ENCODE measurements at regions not wholly inside any gene's neighbourhood (a gene's known extent, or its start where the extent isn't known, plus 50 kb on each side); places are given as distances from the start of the nearest gene placed in this dataset.
A peak's percentile ranks its signal among the peaks of the same experiment; 100 is the strongest.

DNA sequence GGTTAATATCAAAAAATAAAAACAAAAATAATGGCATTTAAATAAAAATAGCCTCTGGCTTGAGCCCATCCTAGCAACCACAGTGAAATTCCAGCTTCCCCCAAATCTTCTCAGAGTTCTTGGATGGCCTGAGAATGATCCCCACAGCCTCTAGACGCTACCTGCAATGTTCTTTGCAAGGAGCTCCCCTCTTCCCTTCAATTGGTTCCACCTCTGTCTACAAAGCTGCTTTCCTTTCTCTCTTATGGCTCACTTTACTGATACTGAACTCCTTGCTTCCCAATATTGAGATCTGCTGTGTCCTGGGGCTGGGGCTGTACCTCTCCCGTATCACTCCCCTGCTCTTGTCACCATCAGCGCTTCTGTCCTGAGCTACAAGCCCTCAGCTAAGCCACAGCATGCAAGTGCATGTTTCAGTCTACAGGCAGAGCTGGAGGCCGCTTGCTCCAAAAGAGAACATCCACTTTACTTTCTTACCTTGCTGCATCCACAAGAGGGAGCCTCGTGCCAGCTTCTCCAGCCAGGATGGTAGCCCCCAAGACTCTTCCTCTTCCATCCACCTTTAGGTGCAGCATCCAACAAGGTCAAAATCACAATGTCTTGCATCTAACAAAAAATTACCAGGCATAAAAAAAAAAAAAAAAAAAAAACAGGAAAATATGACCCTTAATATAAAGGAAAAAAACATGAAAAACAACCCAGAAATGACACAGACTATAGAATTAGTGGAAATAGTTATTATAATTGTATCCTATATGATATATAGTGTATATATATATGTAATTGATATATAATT, 57.4 kb upstream of the PRSS3 start:
- ATAC-seq = peak; percentile 96
- TF ChIP-seq ISL1 (CRISPR knock-in tag; IDR thresholded peaks at IDR 0.05) (no peak), CSDC2 (CRISPR knock-in tag; IDR thresholded peaks at IDR 0.05) (no peak), SNAI2 (CRISPR knock-in tag; IDR thresholded peaks at IDR 0.05) (no peak), BACH2 (CRISPR knock-in tag; IDR thresholded peaks at IDR 0.05; ENCODE audit: borderline replicate concordance) (no peak), OSR1 (CRISPR knock-in tag; IDR thresholded peaks at IDR 0.05) (no peak), ESRRG (CRISPR knock-in tag; IDR thresholded peaks at IDR 0.05) (no peak), ZNF70 (CRISPR knock-in tag; IDR thresholded peaks at IDR 0.05) (no peak), ZNF8 (CRISPR knock-in tag; IDR thresholded peaks at IDR 0.05) (no peak), ARNTL (CRISPR knock-in tag; IDR thresholded peaks at IDR 0.05; ENCODE audit: borderline replicate concordance, low read depth) (no peak), RARB (CRISPR knock-in tag; IDR thresholded peaks at IDR 0.05) (no peak), ZNF565 (CRISPR knock-in tag; conservative IDR thresholded peaks at IDR 0.05; ENCODE audit: low read depth) (no peak), CSRNP3 (CRISPR knock-in tag; IDR thresholded peaks at IDR 0.05) (no peak), PATZ1 (CRISPR knock-in tag; IDR thresholded peaks at IDR 0.05; ENCODE audit: borderline replicate concordance) (no peak), GLIS3 (CRISPR knock-in tag; IDR thresholded peaks at IDR 0.05) (no peak), ZFP3 (CRISPR knock-in tag; IDR thresholded peaks at IDR 0.05) (no peak), TCF4 (CRISPR knock-in tag; IDR thresholded peaks at IDR 0.05; ENCODE audit: borderline replicate concordance) (no peak), TOX (CRISPR knock-in tag; IDR thresholded peaks at IDR 0.05; ENCODE audit: borderline replicate concordance) (no peak)
- TF ChIP-seq, protein P1, sequence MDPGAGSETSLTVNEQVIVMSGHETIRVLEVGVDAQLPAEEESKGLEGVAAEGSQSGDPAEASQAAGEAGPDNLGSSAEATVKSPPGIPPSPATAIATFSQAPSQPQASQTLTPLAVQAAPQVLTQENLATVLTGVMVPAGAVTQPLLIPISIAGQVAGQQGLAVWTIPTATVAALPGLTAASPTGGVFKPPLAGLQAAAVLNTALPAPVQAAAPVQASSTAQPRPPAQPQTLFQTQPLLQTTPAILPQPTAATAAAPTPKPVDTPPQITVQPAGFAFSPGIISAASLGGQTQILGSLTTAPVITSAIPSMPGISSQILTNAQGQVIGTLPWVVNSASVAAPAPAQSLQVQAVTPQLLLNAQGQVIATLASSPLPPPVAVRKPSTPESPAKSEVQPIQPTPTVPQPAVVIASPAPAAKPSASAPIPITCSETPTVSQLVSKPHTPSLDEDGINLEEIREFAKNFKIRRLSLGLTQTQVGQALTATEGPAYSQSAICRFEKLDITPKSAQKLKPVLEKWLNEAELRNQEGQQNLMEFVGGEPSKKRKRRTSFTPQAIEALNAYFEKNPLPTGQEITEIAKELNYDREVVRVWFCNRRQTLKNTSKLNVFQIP (CRISPR knock-in tag; IDR thresholded peaks at IDR 0.05; ENCODE audit: borderline replicate concordance, low read depth) = no peak
- TF ChIP-seq, protein P2, sequence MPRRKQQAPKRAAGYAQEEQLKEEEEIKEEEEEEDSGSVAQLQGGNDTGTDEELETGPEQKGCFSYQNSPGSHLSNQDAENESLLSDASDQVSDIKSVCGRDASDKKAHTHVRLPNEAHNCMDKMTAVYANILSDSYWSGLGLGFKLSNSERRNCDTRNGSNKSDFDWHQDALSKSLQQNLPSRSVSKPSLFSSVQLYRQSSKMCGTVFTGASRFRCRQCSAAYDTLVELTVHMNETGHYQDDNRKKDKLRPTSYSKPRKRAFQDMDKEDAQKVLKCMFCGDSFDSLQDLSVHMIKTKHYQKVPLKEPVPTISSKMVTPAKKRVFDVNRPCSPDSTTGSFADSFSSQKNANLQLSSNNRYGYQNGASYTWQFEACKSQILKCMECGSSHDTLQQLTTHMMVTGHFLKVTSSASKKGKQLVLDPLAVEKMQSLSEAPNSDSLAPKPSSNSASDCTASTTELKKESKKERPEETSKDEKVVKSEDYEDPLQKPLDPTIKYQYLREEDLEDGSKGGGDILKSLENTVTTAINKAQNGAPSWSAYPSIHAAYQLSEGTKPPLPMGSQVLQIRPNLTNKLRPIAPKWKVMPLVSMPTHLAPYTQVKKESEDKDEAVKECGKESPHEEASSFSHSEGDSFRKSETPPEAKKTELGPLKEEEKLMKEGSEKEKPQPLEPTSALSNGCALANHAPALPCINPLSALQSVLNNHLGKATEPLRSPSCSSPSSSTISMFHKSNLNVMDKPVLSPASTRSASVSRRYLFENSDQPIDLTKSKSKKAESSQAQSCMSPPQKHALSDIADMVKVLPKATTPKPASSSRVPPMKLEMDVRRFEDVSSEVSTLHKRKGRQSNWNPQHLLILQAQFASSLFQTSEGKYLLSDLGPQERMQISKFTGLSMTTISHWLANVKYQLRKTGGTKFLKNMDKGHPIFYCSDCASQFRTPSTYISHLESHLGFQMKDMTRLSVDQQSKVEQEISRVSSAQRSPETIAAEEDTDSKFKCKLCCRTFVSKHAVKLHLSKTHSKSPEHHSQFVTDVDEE (CRISPR knock-in tag; IDR thresholded peaks at IDR 0.05) = no peak

GRCh38 chr9:33739398-33739797, 56.0 kb upstream of the PRSS3 start:
- ATAC-seq = no peak
- no peak for TF ChIP-seq OSR1 (CRISPR knock-in tag; IDR thresholded peaks at IDR 0.05)
- no peak for TF ChIP-seq ISL1 (CRISPR knock-in tag; IDR thresholded peaks at IDR 0.05)
- TF ChIP-seq ZFP30 (CRISPR knock-in tag; IDR thresholded peaks at IDR 0.05) = no peak
- TF ChIP-seq PPARA (CRISPR knock-in tag; IDR thresholded peaks at IDR 0.05; ENCODE audit: borderline replicate concordance) = no peak
- TF ChIP-seq GLIS3 (CRISPR knock-in tag; IDR thresholded peaks at IDR 0.05) = no peak
- TF ChIP-seq ZNF70 (CRISPR knock-in tag; IDR thresholded peaks at IDR 0.05) = no peak
- no peak for TF ChIP-seq CSRNP3 (CRISPR knock-in tag; IDR thresholded peaks at IDR 0.05)
- no peak for TF ChIP-seq PATZ1 (CRISPR knock-in tag; IDR thresholded peaks at IDR 0.05; ENCODE audit: borderline replicate concordance)
- no peak for TF ChIP-seq ZNF565 (CRISPR knock-in tag; conservative IDR thresholded peaks at IDR 0.05; ENCODE audit: low read depth)

All from SK-N-SH treated with all-trans-retinoic acid at 6 μM for 48 hours (cell line).